ENCODE measurements at regions not wholly inside any gene's neighbourhood (a gene's known extent, or its start where the extent isn't known, plus 50 kb on each side); places are given as distances from the start of the nearest gene placed in this dataset.

- Histone ChIP-seq H3K27ac (ENCODE audit: control insufficient read depth, insufficient read depth, low read length) (no peak overlapping the region), H3K9ac (ENCODE audit: control insufficient read depth, extremely low read depth, insufficient read depth, low read length) (no peak overlapping the region), H3K4me2 (ENCODE audit: control insufficient read depth, extremely low read depth, insufficient read depth, low read depth, low read length) (no peak overlapping the region), H4K20me1 (ENCODE audit: control insufficient read depth, extremely low read depth, insufficient read depth, low read length) (no peaks in the 10 kb centered on the region), H3K4me3 (ENCODE audit: control insufficient read depth in 2 of 3, extremely low read depth in 1 of 3, insufficient read depth in 2 of 3, low read depth in 1 of 3, low read length in 3 of 3) (no peak overlapping the region), H3K9me3 (ENCODE audit: control insufficient read depth, low read depth, low read length) (no peaks in the 10 kb centered on the region), H3K36me3 (ENCODE audit: control insufficient read depth in 2 of 2, extremely low read depth in 1 of 2, insufficient read depth in 2 of 2, low read length in 2 of 2) (no peaks in the 10 kb centered on the region), H3K9me1 (ENCODE audit: control insufficient read depth, extremely low read depth, insufficient read depth, low read length) (no peaks in the 10 kb centered on the region), H3K4me1 (ENCODE audit: control insufficient read depth, extremely low read depth, insufficient read depth, low read length) (no peaks in the 10 kb centered on the region), H3K79me2 (ENCODE audit: control insufficient read depth, insufficient read depth, low read length) (no peaks in the 10 kb centered on the region), H3K27me3 (ENCODE audit: control insufficient read depth, extremely low read depth, insufficient read depth, low read length) (no peaks in the 10 kb centered on the region), H2AFZ (ENCODE audit: control insufficient read depth, low read length) (no peak overlapping the region)
- no peak for FAIRE-seq
- no peak for TF ChIP-seq EZH2 (IDR thresholded peaks at IDR 0.05; ENCODE audit: low read length)
- no peak for TF ChIP-seq CTCF (optimal IDR thresholded peaks at IDR 0.05 in 1 of 3, IDR thresholded peaks at IDR 0.05 in 1 of 3, conservative IDR thresholded peaks at IDR 0.05 in 1 of 3; ENCODE audit: extremely low read depth in 1 of 3, insufficient read depth in 2 of 3, low read length in 3 of 3)
- no peak for DNase-seq (ENCODE audit: low read depth, low spot score)
- dilution Hi-C loops (cut with MboI; ENCODE audit: extremely low pct_ligation_motif_present, low sequenced_read_pairs) = no loop called here
These were observed 174.8 kb upstream of the AVPR1A start for GRCh38 chr12:63325757-63326156.

- DNase-seq (ENCODE audit: low read depth, low spot score) (no peak), FAIRE-seq (no peak)
- H3K36me3 ChIP-seq (ENCODE audit: control insufficient read depth in 2 of 2, extremely low read depth in 1 of 2, insufficient read depth in 2 of 2, low read length in 2 of 2) = no peaks in the 10 kb centered on the region
- no peaks in the 10 kb centered on the region for H3K9me3 ChIP-seq (ENCODE audit: control insufficient read depth, low read depth, low read length)
- H3K9me1 ChIP-seq (ENCODE audit: control insufficient read depth, extremely low read depth, insufficient read depth, low read length) = no peaks in the 10 kb centered on the region
- no peak overlapping the region for H2AFZ ChIP-seq (ENCODE audit: control insufficient read depth, low read length)
- H3K4me2 ChIP-seq (ENCODE audit: control insufficient read depth, extremely low read depth, insufficient read depth, low read depth, low read length) = no peak overlapping the region
- H3K9ac ChIP-seq (ENCODE audit: control insufficient read depth, extremely low read depth, insufficient read depth, low read length) = no peak overlapping the region
- no peaks in the 10 kb centered on the region for H3K79me2 ChIP-seq (ENCODE audit: control insufficient read depth, insufficient read depth, low read length)
- dilution Hi-C loops (cut with MboI; ENCODE audit: extremely low pct_ligation_motif_present, low sequenced_read_pairs) = no loop called here
- no peak for TF ChIP-seq CTCF (optimal IDR thresholded peaks at IDR 0.05 in 1 of 3, IDR thresholded peaks at IDR 0.05 in 1 of 3, conservative IDR thresholded peaks at IDR 0.05 in 1 of 3; ENCODE audit: extremely low read depth in 1 of 3, insufficient read depth in 2 of 3, low read length in 3 of 3)
- no peak for TF ChIP-seq EZH2 (IDR thresholded peaks at IDR 0.05; ENCODE audit: low read length)
- H3K4me1 ChIP-seq (ENCODE audit: control insufficient read depth, extremely low read depth, insufficient read depth, low read length) = peaks cover 5% of the 10 kb centered on the region
- no peak overlapping the region for H3K27ac ChIP-seq (ENCODE audit: control insufficient read depth, insufficient read depth, low read length)
- H3K27me3 ChIP-seq (ENCODE audit: control insufficient read depth, extremely low read depth, insufficient read depth, low read length) = no peaks in the 10 kb centered on the region
- H3K4me3 ChIP-seq (ENCODE audit: control insufficient read depth in 2 of 3, extremely low read depth in 1 of 3, insufficient read depth in 2 of 3, low read depth in 1 of 3, low read length in 3 of 3) = no peak overlapping the region
- H4K20me1 ChIP-seq (ENCODE audit: control insufficient read depth, extremely low read depth, insufficient read depth, low read length) = no peaks in the 10 kb centered on the region
These were observed 172.9 kb upstream of the AVPR1A start for GRCh38 chr12:63323942-63324341.
